Neural cell (in vitro differentiated cells): ENCODE measurements at regions not wholly inside any gene's neighbourhood (a gene's known extent, or its start where the extent isn't known, plus 50 kb on each side); places are given as distances from the start of the nearest gene placed in this dataset.

ENCODE experiments used
- H2AFZ ChIP-seq: fragments of 200-600, 300-800 bp; sonication (generic), shearing (Covaris generic); 2 replicates; pipeline ENCODE4 v1.6.0; 2014; ENCODE audit warnings: low read depth, mild to moderate bottlenecking, antibody characterized with exemption, low read length, moderate library complexity
- H3F3A ChIP-seq: fragments of 200-600 bp; shearing (Covaris generic); 2 replicates; pipeline ENCODE4 v1.6.1; 2016; ENCODE audit warnings: mild to moderate bottlenecking, moderate library complexity, mixed read lengths, antibody characterized with exemption, low read length; ENCODE audit not compliant: insufficient read depth, poor library complexity, severe bottlenecking
- H3K27ac ChIP-seq: fragments of 200-600, 300-800 bp; sonication (generic), shearing (Covaris generic); 2 replicates; pipeline ENCODE4 v1.5.1; 2014; ENCODE audit warnings: mild to moderate bottlenecking, low read length, moderate library complexity
- H3K27me3 ChIP-seq: fragments of 300-800, 200-600 bp; sonication (generic), shearing (Covaris generic); 2 replicates; pipeline ENCODE4 v1.6.0; 2014; ENCODE audit warnings: mild to moderate bottlenecking, low read depth, low read length, moderate library complexity; ENCODE audit not compliant: insufficient read depth
- H3K36me3 ChIP-seq: fragments of 300-800, 200-600 bp; sonication (generic), shearing (Covaris generic); 2 replicates; pipeline ENCODE4 v1.5.1; 2014; ENCODE audit warnings: mild to moderate bottlenecking, antibody characterized with exemption, low read length, moderate library complexity; ENCODE audit not compliant: insufficient read depth
- H3K4me2 ChIP-seq: fragments of 300-800, 200-600 bp; sonication (generic), shearing (Covaris generic); 2 replicates; pipeline ENCODE4 v1.6.0; 2014; ENCODE audit warnings: mild to moderate bottlenecking, low read length
- H3K4me3 ChIP-seq: fragments of 300-800, 200-600 bp; sonication (generic), shearing (Covaris generic); 2 replicates; pipeline ENCODE4 v1.5.1; 2014; ENCODE audit warnings: mild to moderate bottlenecking, low read length, moderate library complexity
- H3K79me2 ChIP-seq: fragments of 200-600 bp; shearing (Covaris generic); replicated peaks from 2 replicates; pipeline ENCODE4 v1.6.0; 2014; ENCODE audit warnings: mild to moderate bottlenecking, low read length, moderate library complexity; ENCODE audit not compliant: insufficient read depth
- H3K9ac ChIP-seq: fragments of 300-800, 200-600 bp; sonication (generic), shearing (Covaris generic); 2 replicates; pipeline ENCODE4 v1.6.1; 2016; ENCODE audit warnings: mild to moderate bottlenecking, low read length, mixed read lengths
- H3K9me2 ChIP-seq: fragments of 200-600 bp; shearing (Covaris generic); 2 replicates; pipeline ENCODE4 v1.6.1; 2016; ENCODE audit warnings: mild to moderate bottlenecking, low read length, mixed read lengths; ENCODE audit not compliant: insufficient read depth
- H3K9me3 ChIP-seq: fragments of 200-600, 300-800 bp; sonication (generic), shearing (Covaris generic); 2 replicates; pipeline ENCODE4 v1.6.1; 2016; ENCODE audit warnings: mild to moderate bottlenecking, mixed run types, low read length, moderate library complexity, mixed read lengths
- H4K20me1 ChIP-seq: fragments of 200-600 bp; shearing (Covaris generic); 2 replicates; pipeline ENCODE4 v1.6.1; 2016; ENCODE audit warnings: mild to moderate bottlenecking, mixed run types; ENCODE audit not compliant: insufficient read depth
- CTCF ChIP-seq: fragments of 450-650 bp; IDR thresholded peaks from 2 replicates; pipeline ENCODE4 v1.5.1; 2014; ENCODE audit warnings: antibody characterized with exemption, mild to moderate bottlenecking, moderate library complexity; ENCODE audit not compliant: poor library complexity, severe bottlenecking
- EP300 ChIP-seq: fragments of 450-650 bp; conservative IDR thresholded peaks from 2 replicates; pipeline ENCODE4 v1.6.1; 2014; ENCODE audit warnings: antibody characterized with exemption, mild to moderate bottlenecking, moderate library complexity; ENCODE audit not compliant: poor library complexity, severe bottlenecking
- EZH2 ChIP-seq: fragments of 200-600, 300-800 bp; shearing (Covaris generic), sonication (generic); IDR thresholded peaks from 2 replicates; pipeline ENCODE4 v1.6.1; 2014; ENCODE audit warnings: antibody characterized with exemption, low read length, borderline replicate concordance, mild to moderate bottlenecking; ENCODE audit not compliant: insufficient read depth, poor library complexity, severe bottlenecking
- MXI1 ChIP-seq: fragments of 450-650 bp; conservative IDR thresholded peaks from 2 replicates; pipeline ENCODE4 v1.6.1; 2014; ENCODE audit warnings: antibody characterized with exemption, mild to moderate bottlenecking; ENCODE audit not compliant: poor library complexity, severe bottlenecking
- POLR2AphosphoS5 ChIP-seq: IDR thresholded peaks from 2 replicates; pipeline ENCODE4 v1.6.1; 2012
- RAD21 ChIP-seq: fragments of 450-650 bp; conservative IDR thresholded peaks from 2 replicates; pipeline ENCODE4 v1.6.1; 2014; ENCODE audit warnings: antibody characterized with exemption, mild to moderate bottlenecking, moderate library complexity
- SMC3 ChIP-seq: fragments of 450-650 bp; conservative IDR thresholded peaks from 2 replicates; pipeline ENCODE4 v1.6.1; 2014; ENCODE audit warnings: antibody characterized with exemption, mild to moderate bottlenecking, moderate library complexity; ENCODE audit not compliant: poor library complexity
- TAF1 ChIP-seq: IDR thresholded peaks from 2 replicates; pipeline ENCODE4 v1.6.1; 2012; ENCODE audit warnings: low read depth
- TF ChIP-seq, protein P1 (sequence below): IDR thresholded peaks from 2 replicates; pipeline ENCODE4 v1.6.1; 2012; ENCODE audit warnings: borderline replicate concordance

- H3K4me2 ChIP-seq = no peak overlapping the region
- H3K9me3 ChIP-seq = no peaks in the 10 kb centered on the region
- no peaks in the 10 kb centered on the region for H3F3A ChIP-seq
- no peak overlapping the region for H2AFZ ChIP-seq
- H4K20me1 ChIP-seq = no peaks in the 10 kb centered on the region
- H3K9me2 ChIP-seq = no peaks in the 10 kb centered on the region
- no peak overlapping the region for H3K4me3 ChIP-seq
- no peaks in the 10 kb centered on the region for H3K27me3 ChIP-seq
- H3K36me3 ChIP-seq = no peaks in the 10 kb centered on the region
- H3K9ac ChIP-seq = no peak overlapping the region
- H3K79me2 ChIP-seq = no peaks in the 10 kb centered on the region
- TF ChIP-seq TAF1 (no peak), SMC3 (no peak), POLR2AphosphoS5 (no peak), RAD21 (no peak), CTCF (no peak), EP300 (no peak), EZH2 (no peak), MXI1 (no peak)
- TF ChIP-seq, protein P1, sequence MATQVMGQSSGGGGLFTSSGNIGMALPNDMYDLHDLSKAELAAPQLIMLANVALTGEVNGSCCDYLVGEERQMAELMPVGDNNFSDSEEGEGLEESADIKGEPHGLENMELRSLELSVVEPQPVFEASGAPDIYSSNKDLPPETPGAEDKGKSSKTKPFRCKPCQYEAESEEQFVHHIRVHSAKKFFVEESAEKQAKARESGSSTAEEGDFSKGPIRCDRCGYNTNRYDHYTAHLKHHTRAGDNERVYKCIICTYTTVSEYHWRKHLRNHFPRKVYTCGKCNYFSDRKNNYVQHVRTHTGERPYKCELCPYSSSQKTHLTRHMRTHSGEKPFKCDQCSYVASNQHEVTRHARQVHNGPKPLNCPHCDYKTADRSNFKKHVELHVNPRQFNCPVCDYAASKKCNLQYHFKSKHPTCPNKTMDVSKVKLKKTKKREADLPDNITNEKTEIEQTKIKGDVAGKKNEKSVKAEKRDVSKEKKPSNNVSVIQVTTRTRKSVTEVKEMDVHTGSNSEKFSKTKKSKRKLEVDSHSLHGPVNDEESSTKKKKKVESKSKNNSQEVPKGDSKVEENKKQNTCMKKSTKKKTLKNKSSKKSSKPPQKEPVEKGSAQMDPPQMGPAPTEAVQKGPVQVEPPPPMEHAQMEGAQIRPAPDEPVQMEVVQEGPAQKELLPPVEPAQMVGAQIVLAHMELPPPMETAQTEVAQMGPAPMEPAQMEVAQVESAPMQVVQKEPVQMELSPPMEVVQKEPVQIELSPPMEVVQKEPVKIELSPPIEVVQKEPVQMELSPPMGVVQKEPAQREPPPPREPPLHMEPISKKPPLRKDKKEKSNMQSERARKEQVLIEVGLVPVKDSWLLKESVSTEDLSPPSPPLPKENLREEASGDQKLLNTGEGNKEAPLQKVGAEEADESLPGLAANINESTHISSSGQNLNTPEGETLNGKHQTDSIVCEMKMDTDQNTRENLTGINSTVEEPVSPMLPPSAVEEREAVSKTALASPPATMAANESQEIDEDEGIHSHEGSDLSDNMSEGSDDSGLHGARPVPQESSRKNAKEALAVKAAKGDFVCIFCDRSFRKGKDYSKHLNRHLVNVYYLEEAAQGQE = no peak
- no peak overlapping the region for H3K27ac ChIP-seq
Observed at GRCh38 chr10:130913844-130914243, 397.7 kb downstream of the TCERG1L start.

GRCh38 chr10:130914367-130914766 lies 397.2 kb downstream of the TCERG1L start:
- TF ChIP-seq CTCF (no peak), EZH2 (no peak), EP300 (no peak), POLR2AphosphoS5 (no peak)
- TF ChIP-seq, protein P1 = no peak
- no peak overlapping the region for H2AFZ ChIP-seq
- no peak overlapping the region for H3K4me3 ChIP-seq
- no peak overlapping the region for H3K9ac ChIP-seq
- no peaks in the 10 kb centered on the region for H3F3A ChIP-seq
- no peaks in the 10 kb centered on the region for H3K9me2 ChIP-seq
- no peak overlapping the region for H3K27ac ChIP-seq
- no peaks in the 10 kb centered on the region for H3K79me2 ChIP-seq
- no peaks in the 10 kb centered on the region for H3K36me3 ChIP-seq
- H3K27me3 ChIP-seq = no peaks in the 10 kb centered on the region
- no peaks in the 10 kb centered on the region for H4K20me1 ChIP-seq
- H3K9me3 ChIP-seq = no peaks in the 10 kb centered on the region
- H3K4me2 ChIP-seq = no peak overlapping the region
